Epithelial cell of esophagus (primary cell): ENCODE measurements at regions not wholly inside any gene's neighbourhood (a gene's known extent, or its start where the extent isn't known, plus 50 kb on each side); places are given as distances from the start of the nearest gene placed in this dataset.

Experiments
- DNase-seq: peaks from one replicate; pipeline ENCODE4 v3.0.0; 2010; ENCODE audit warnings: low read depth
- H3K4me3 ChIP-seq: 2 replicates; pipeline ENCODE4 v1.5.1; 2011; ENCODE audit warnings: mild to moderate bottlenecking, low read length, control low read depth
- TF ChIP-seq, protein P1 (sequence below): IDR thresholded peaks from 2 replicates; pipeline ENCODE4 v1.5.1; 2011; ENCODE audit warnings: low read depth, mild to moderate bottlenecking, low read length, control low read depth, inconsistent platforms; ENCODE audit not compliant: insufficient read depth; ENCODE audit errors: missing control alignments

DNA sequence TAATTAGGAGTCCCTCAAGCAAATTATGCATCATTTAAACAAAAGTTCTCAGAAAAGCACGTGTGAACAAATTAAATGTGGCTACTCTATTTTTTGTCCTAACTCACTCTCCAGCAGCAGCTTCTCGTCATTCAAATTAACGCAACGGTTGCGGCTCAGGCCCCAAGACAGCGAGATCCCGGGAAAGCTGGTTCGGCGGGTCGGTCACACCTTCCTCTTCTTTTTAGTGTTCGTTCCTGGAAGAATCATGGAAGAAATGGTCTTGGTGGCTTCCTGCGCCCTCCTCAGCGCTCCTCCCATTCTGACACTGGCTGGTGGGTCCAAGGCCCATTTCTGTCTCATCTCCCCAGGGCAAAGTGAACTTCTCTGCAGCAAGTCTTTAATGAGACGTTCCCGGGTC lies 382.8 kb upstream of the IRX1 start:
- H3K4me3 ChIP-seq: no peak overlapping the region
- TF ChIP-seq, protein P1, sequence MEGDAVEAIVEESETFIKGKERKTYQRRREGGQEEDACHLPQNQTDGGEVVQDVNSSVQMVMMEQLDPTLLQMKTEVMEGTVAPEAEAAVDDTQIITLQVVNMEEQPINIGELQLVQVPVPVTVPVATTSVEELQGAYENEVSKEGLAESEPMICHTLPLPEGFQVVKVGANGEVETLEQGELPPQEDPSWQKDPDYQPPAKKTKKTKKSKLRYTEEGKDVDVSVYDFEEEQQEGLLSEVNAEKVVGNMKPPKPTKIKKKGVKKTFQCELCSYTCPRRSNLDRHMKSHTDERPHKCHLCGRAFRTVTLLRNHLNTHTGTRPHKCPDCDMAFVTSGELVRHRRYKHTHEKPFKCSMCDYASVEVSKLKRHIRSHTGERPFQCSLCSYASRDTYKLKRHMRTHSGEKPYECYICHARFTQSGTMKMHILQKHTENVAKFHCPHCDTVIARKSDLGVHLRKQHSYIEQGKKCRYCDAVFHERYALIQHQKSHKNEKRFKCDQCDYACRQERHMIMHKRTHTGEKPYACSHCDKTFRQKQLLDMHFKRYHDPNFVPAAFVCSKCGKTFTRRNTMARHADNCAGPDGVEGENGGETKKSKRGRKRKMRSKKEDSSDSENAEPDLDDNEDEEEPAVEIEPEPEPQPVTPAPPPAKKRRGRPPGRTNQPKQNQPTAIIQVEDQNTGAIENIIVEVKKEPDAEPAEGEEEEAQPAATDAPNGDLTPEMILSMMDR: no peak
- DNase-seq: no peak

DNA sequence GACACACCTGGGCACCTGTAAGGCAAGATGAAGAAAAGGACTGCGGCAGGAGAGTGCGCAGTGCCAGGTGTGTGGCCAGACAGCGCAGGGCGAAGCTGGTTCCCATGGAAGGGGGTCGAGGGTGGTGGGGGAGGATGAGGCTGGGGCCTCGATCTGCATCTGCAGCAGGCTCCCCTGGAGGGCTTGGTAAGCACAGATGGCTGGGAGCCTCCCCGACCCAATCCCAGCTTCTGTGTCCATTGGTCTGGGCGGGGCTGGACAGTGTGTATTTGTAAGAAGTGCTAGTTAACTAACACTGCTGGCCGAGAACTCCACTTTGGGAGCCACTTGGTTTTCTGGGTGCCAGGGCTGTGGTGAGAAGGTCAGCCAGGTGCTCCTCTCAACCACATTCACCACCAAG lies 385.1 kb upstream of the IRX1 start:
- TF ChIP-seq, protein P1: no peak
- DNase-seq: no peak
- no peak overlapping the region for H3K4me3 ChIP-seq

DNA sequence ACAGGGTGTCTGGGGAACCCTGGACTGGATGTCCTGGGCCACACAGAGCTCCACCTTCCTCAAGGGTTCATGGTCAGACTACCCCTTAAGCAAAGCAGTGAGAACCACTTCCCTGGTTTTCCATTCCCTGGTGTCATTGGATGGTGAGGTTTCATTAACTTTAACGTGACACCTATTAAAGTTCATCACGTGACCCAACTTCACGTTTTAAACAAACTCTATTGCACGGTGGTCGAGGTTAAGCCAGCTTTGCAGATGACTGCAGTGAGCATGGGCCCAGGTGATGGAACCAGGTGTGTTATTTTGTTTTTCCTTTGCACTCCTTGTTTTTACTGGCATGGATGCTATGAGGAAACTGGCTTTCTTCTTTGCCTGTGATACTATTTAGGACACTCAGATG lies 385.7 kb upstream of the IRX1 start:
- no peak for DNase-seq
- TF ChIP-seq, protein P1: no peak
- H3K4me3 ChIP-seq: no peak overlapping the region

DNA sequence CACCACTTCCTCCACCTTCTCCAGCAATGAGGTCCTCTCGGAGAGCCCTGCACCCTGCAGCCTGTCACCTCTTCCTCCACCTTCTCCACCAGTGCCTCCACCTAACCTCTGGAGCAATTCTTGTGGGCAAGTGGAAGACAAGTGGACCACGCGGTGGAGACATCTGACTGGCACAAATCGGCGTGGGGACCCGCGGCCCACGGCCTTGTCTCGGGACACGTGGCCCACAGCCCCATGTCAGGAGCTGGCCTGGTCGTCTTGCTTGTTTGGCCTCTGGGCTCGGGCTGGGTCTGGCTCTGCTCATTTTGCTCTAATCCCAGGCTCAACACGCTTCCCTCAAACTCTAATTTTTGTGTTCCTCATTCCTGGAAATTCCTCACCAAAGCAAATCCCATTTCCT lies 393.1 kb upstream of the IRX1 start:
- no peak for DNase-seq
- H3K4me3 ChIP-seq: no peak overlapping the region
- TF ChIP-seq, protein P1: no peak

DNA sequence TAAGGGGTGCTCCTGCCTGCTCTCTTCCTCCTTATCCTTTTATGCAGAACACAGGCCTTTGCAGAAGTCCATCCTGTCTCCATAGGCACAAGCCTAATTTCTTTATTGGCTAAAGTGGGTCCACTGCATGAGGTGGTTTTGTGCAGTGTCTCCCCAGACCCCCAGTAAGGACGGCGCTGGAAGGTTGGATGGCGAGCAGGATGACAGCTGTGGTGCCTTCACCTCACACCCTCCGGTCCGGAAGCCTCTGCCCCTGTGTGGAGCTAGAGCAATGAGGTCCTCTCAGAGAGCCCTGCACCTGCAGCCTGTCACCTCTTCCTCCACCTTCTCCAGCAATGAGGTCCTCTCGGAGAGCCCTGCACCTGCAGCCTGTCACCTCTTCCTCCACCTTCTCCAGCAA lies 393.7 kb upstream of the IRX1 start:
- H3K4me3 ChIP-seq: no peak overlapping the region
- no peak for DNase-seq
- TF ChIP-seq, protein P1: no peak

DNA sequence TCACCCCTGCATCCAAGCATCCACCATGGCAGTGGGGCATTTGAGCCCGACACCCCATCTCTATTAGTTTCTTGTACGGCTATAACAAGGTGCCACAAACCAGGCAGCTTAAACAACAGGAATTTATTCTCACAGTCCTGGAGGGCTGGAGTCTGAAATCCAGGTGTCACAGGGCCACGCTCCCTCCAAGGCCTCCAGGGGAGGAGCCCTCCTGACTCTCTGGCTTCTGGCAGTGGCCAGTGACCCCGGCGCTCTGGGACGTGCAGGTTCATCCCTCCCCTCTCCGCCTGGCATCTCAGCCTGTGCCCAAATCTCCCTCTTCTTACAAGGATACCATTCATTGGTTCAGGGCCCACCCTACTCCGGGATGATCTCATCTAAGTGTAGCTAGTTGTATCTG lies 394.5 kb upstream of the IRX1 start:
- no peak overlapping the region for H3K4me3 ChIP-seq
- TF ChIP-seq, protein P1: no peak
- no peak for DNase-seq

DNA sequence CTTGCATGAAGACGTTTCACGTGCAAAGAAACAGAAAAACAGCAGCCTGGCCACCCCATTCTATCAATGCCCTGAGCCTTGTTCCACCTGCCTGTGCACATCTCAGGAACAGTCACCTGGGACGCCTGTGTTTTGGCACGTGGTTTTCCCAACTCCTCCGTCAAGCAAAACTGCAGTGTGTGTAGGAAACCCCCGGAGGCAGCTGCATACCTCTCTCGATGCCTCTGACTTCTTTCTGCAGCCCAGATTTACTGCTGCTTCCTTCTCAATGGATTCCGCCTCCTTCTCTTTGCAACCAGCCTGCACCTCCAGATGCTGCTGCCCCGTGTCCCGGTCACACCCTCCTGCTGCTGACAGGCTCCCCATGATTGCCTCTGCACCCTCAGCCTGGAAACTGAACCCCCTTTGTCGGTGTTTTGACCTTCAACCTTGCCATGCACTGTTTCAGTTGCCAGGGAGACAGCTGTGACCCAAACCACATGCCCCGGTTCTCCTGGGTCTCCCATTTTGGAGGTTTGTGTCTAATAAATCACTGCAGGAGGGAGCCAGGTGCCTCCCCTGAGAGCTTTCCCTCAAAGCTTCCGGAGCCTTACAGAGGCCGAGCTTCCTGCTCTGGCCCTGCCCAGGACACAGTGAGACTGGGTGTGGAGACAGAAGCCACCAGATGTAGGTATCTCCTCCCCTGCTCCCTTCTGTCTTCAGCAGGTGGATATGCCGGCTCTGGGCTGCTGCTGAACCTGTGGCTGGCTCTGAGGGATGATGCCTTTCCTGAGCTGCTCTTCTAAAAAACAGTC lies 395.5 kb upstream of the IRX1 start:
- no peak overlapping the region for H3K4me3 ChIP-seq
- TF ChIP-seq, protein P1: no peak

More for the DNA sequence above, 395.5 kb upstream of the IRX1 start:
- DNase-seq: no peak
